NT2/D1 (cell line): ENCODE measurements at regions not wholly inside any gene's neighbourhood (a gene's known extent, or its start where the extent isn't known, plus 50 kb on each side); places are given as distances from the start of the nearest gene placed in this dataset.

Experiments used
- SUZ12 ChIP-seq: IDR thresholded peaks from 2 replicates; pipeline ENCODE4 v1.6.1; 2011; ENCODE audit not compliant: insufficient read length, insufficient read depth; ENCODE audit errors: extremely low read depth
- YY1 ChIP-seq: IDR thresholded peaks from 2 replicates; pipeline ENCODE4 v1.6.1; 2011; ENCODE audit not compliant: insufficient read length, insufficient read depth
- ZNF274 ChIP-seq: IDR thresholded peaks from 2 replicates; pipeline ENCODE4 v1.6.1; 2011; ENCODE audit warnings: mild to moderate bottlenecking, low read depth, low read length

DNA sequence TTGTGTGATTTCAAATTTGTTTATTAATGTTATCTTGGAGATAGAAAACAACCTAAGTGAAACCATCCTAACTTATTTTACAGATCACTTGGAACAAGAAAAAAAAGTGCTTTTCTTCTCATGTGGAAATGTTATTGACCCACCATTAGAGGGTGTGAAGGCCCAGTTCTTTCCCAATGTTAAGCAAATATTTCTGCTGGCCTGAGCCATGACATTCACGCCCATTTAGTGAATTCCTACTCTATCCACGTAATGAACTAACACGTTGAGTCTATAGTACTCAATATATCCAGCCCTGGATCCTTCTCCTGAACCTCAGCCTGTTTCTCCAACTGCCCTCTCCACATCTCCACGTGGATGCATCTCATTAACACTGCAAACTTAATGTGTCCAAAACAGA lies 180.6 kb upstream of the ZFP64 start:
- TF ChIP-seq SUZ12 (no peak), ZNF274 (no peak), YY1 (no peak)
